ENCODE measurements at regions not wholly inside any gene's neighbourhood (a gene's known extent, or its start where the extent isn't known, plus 50 kb on each side); places are given as distances from the start of the nearest gene placed in this dataset.

DNA sequence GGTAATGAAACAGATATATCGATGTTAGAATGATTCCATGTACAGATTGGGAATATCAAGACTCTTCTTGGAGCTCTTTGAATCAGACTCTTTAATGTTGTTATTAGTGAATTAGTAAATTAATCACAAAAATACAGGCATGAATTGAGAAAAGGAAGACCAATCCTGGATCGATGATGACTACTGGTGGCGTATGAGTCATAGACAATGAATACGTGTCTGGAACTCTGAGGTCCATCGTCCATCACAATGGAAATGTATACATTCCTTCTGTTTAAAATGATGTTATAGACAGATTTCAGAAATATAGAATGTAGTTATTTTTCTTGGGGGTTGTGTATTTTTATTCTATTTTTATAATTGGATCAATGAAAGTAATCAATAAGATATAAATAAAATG lies 80.2 kb upstream of the RTL1 start:
- peaks cover 20% of the 10 kb centered on the region; the same call in 1 of the 2 replicates for H4K20me1 ChIP-seq (ENCODE audit: insufficient read depth, low read length)
- no peaks in the 10 kb centered on the region for H3K9me3 ChIP-seq (ENCODE audit: control insufficient read depth, insufficient read depth, low read length)
- peaks cover 5 to 17% of the 10 kb centered on the region in 2 experiments; a peak in 3 of 4 replicates for H3K79me1 ChIP-seq (ENCODE audit: low read depth in 1 of 2, low read length in 2 of 2)
- peaks cover 4% of the 10 kb centered on the region for H3K4me1 ChIP-seq (ENCODE audit: control insufficient read depth, insufficient read depth, low read length)
- dilution Hi-C loops (cut with HindIII; ENCODE audit: low sequenced_read_pairs, unreplicated experiment) = no loop called here
- H2AFZ ChIP-seq (replicated peaks; ENCODE audit: low read length, poor library complexity) = no peak overlapping the region
- H2BK5ac ChIP-seq (ENCODE audit: low read depth, low read length, poor library complexity, severe bottlenecking) = no peak overlapping the region
- no peak overlapping the region for H4K91ac ChIP-seq (ENCODE audit: insufficient read depth, low read depth, low read length)
- H3K4me3 ChIP-seq (ENCODE audit: insufficient read depth, low read depth, low read length) = no peak overlapping the region
- no peak overlapping the region for H3K27ac ChIP-seq (ENCODE audit: insufficient read depth, low read length)
- no peak overlapping the region for H3K9ac ChIP-seq (ENCODE audit: low read depth, low read length)
- peaks cover 12% of the 10 kb centered on the region for H3K9me1 ChIP-seq (ENCODE audit: insufficient read depth, low read length)
- H2BK20ac ChIP-seq (ENCODE audit: low read depth, low read length) = no peak overlapping the region
- no peak overlapping the region for H3K56ac ChIP-seq (ENCODE audit: extremely low read depth, insufficient read depth, low read length)
- ChIA-PET CTCF (no interaction called here), POLR2A (ENCODE audit: unreplicated experiment) (no interaction called here)
- DNase-seq (no peak), ATAC-seq (ENCODE audit: low read depth) (no peak)
- H4K5ac ChIP-seq (ENCODE audit: low read depth, low read length) = no peak overlapping the region
- no peak overlapping the region for H2AK5ac ChIP-seq (ENCODE audit: low read depth, low read length)
- no peak overlapping the region for H2BK120ac ChIP-seq (ENCODE audit: low read depth, low read length)
- H4K8ac ChIP-seq (ENCODE audit: low read depth in 2 of 2, low read length in 2 of 2) = no peak overlapping the region
- H3K36me3 ChIP-seq (ENCODE audit: control insufficient read depth, insufficient read depth, low read length) = peaks cover 28% of the 10 kb centered on the region
- no peak overlapping the region for H3K23ac ChIP-seq (ENCODE audit: low read depth, low read length)
- no CpG with 5 or more reads among the region's 5 CpGs for WGBS, 2 experiments (ENCODE audit: extremely low coverage in 2 of 2, insufficient read length in 1 of 2)
- H3K18ac ChIP-seq (ENCODE audit: low read depth, low read length) = no peak overlapping the region
- intact Hi-C loops (cut with micrococcal nuclease) = no loop called here
- H2BK15ac ChIP-seq (ENCODE audit: low read depth, low read length) = no peak overlapping the region
- no peak overlapping the region for H2AK9ac ChIP-seq (replicated peaks; ENCODE audit: low read depth, low read length, poor library complexity)
- H3K14ac ChIP-seq (replicated peaks; ENCODE audit: low read depth, low read length) = no peak overlapping the region
- BruUV-seq (replicated peaks) = no TSS peak
- H3K4ac ChIP-seq (ENCODE audit: low read depth, low read length) = no peak overlapping the region
- H3K4me2 ChIP-seq (ENCODE audit: low read depth, low read length) = no peak overlapping the region
- in situ Hi-C loops (cut with MboI; ENCODE audit: low sequenced_read_pairs) = no loop called here
- TF ChIP-seq FOS (IDR thresholded peaks at IDR 0.05; ENCODE audit: low read depth, low read length) (0 out of 2 replicates have a peak, but pooled peaks have one; percentile 10), MAZ (IDR thresholded peaks at IDR 0.05; ENCODE audit: borderline replicate concordance, low read depth, low read length) (no peak)
- H3K27me3 ChIP-seq (ENCODE audit: control insufficient read depth, insufficient read depth, low read length) = no peaks in the 10 kb centered on the region
